ENCODE measurements at regions not wholly inside any gene's neighbourhood (a gene's known extent, or its start where the extent isn't known, plus 50 kb on each side); places are given as distances from the start of the nearest gene placed in this dataset.

- Histone ChIP-seq H3K4me1 (ENCODE audit: insufficient read depth, low read length, poor library complexity, severe bottlenecking) (no peaks in the 10 kb centered on the region), H3F3A (ENCODE audit: low read depth) (no peaks in the 10 kb centered on the region), H3K4me3 (ENCODE audit: low read length, poor library complexity, severe bottlenecking) (no peak overlapping the region), H3K9me3 (ENCODE audit: insufficient read depth, low read depth, low read length) (no peaks in the 10 kb centered on the region), H3K9ac (ENCODE audit: low read depth, low read length, poor library complexity, severe bottlenecking) (no peak overlapping the region), H3K36me3 (ENCODE audit: insufficient read depth, low read length) (no peaks in the 10 kb centered on the region), H3K79me2 (ENCODE audit: insufficient read depth, low read length) (no peaks in the 10 kb centered on the region), H4K20me1 (ENCODE audit: insufficient read depth, low read length, poor library complexity, severe bottlenecking) (no peaks in the 10 kb centered on the region), H3K9me2 (replicated peaks; ENCODE audit: low read depth, low read length) (no peaks in the 10 kb centered on the region), H2AFZ (ENCODE audit: low read length) (no peak overlapping the region), H3K4me2 (ENCODE audit: low read depth, low read length, poor library complexity, severe bottlenecking) (no peak overlapping the region), H3K27me3 (ENCODE audit: insufficient read depth, low read length, poor library complexity, severe bottlenecking) (no peaks in the 10 kb centered on the region)
- no peak for TF ChIP-seq EZH2phosphoT487 (IDR thresholded peaks at IDR 0.05; ENCODE audit: borderline replicate concordance)
- no peak for TF ChIP-seq CTCF (conservative IDR thresholded peaks at IDR 0.05; ENCODE audit: low read length)
Measured at GRCh38 chr13:107531816-107532215, 683.5 kb downstream of the LIG4 start.

- H4K20me1 ChIP-seq (ENCODE audit: insufficient read depth, low read length, poor library complexity, severe bottlenecking) = no peaks in the 10 kb centered on the region
- no peak overlapping the region for H2AFZ ChIP-seq (ENCODE audit: low read length)
- H3K79me2 ChIP-seq (ENCODE audit: insufficient read depth, low read length) = no peaks in the 10 kb centered on the region
- H3K4me2 ChIP-seq (ENCODE audit: low read depth, low read length, poor library complexity, severe bottlenecking) = no peak overlapping the region
- H3K9me2 ChIP-seq (replicated peaks; ENCODE audit: low read depth, low read length) = no peaks in the 10 kb centered on the region
- H3K36me3 ChIP-seq (ENCODE audit: insufficient read depth, low read length) = no peaks in the 10 kb centered on the region
- H3K9ac ChIP-seq (ENCODE audit: low read depth, low read length, poor library complexity, severe bottlenecking) = no peak overlapping the region
- no peaks in the 10 kb centered on the region for H3K27me3 ChIP-seq (ENCODE audit: insufficient read depth, low read length, poor library complexity, severe bottlenecking)
- H3K4me1 ChIP-seq (ENCODE audit: insufficient read depth, low read length, poor library complexity, severe bottlenecking) = no peaks in the 10 kb centered on the region
- no peaks in the 10 kb centered on the region for H3F3A ChIP-seq (ENCODE audit: low read depth)
- H3K9me3 ChIP-seq (ENCODE audit: insufficient read depth, low read depth, low read length) = no peaks in the 10 kb centered on the region
- TF ChIP-seq EZH2phosphoT487 (IDR thresholded peaks at IDR 0.05; ENCODE audit: borderline replicate concordance) (no peak), CTCF (conservative IDR thresholded peaks at IDR 0.05; ENCODE audit: low read length) (no peak)
- H3K4me3 ChIP-seq (ENCODE audit: low read length, poor library complexity, severe bottlenecking) = no peak overlapping the region
Measured at GRCh38 chr13:107531180-107531579, 684.2 kb downstream of the LIG4 start.

GRCh38 chr13:107529035-107529434, 686.3 kb downstream of the LIG4 start:
- Histone ChIP-seq H3K4me3 (ENCODE audit: low read length, poor library complexity, severe bottlenecking) (no peak overlapping the region), H3K9me3 (ENCODE audit: insufficient read depth, low read depth, low read length) (no peaks in the 10 kb centered on the region), H3F3A (ENCODE audit: low read depth) (no peaks in the 10 kb centered on the region), H3K9me2 (replicated peaks; ENCODE audit: low read depth, low read length) (no peaks in the 10 kb centered on the region), H2AFZ (ENCODE audit: low read length) (no peak overlapping the region), H3K9ac (ENCODE audit: low read depth, low read length, poor library complexity, severe bottlenecking) (no peak overlapping the region), H4K20me1 (ENCODE audit: insufficient read depth, low read length, poor library complexity, severe bottlenecking) (no peaks in the 10 kb centered on the region), H3K27me3 (ENCODE audit: insufficient read depth, low read length, poor library complexity, severe bottlenecking) (no peaks in the 10 kb centered on the region), H3K4me2 (ENCODE audit: low read depth, low read length, poor library complexity, severe bottlenecking) (no peak overlapping the region), H3K4me1 (ENCODE audit: insufficient read depth, low read length, poor library complexity, severe bottlenecking) (no peaks in the 10 kb centered on the region), H3K36me3 (ENCODE audit: insufficient read depth, low read length) (no peaks in the 10 kb centered on the region), H3K79me2 (ENCODE audit: insufficient read depth, low read length) (no peaks in the 10 kb centered on the region)
- TF ChIP-seq EZH2phosphoT487 (IDR thresholded peaks at IDR 0.05; ENCODE audit: borderline replicate concordance) = no peak

- no peak overlapping the region for H3K9ac ChIP-seq (ENCODE audit: low read depth, low read length, poor library complexity, severe bottlenecking)
- H3K36me3 ChIP-seq (ENCODE audit: insufficient read depth, low read length) = no peaks in the 10 kb centered on the region
- no peaks in the 10 kb centered on the region for H4K20me1 ChIP-seq (ENCODE audit: insufficient read depth, low read length, poor library complexity, severe bottlenecking)
- H3K79me2 ChIP-seq (ENCODE audit: insufficient read depth, low read length) = no peaks in the 10 kb centered on the region
- no peaks in the 10 kb centered on the region for H3K27me3 ChIP-seq (ENCODE audit: insufficient read depth, low read length, poor library complexity, severe bottlenecking)
- H3K4me2 ChIP-seq (ENCODE audit: low read depth, low read length, poor library complexity, severe bottlenecking) = no peak overlapping the region
- no peak overlapping the region for H2AFZ ChIP-seq (ENCODE audit: low read length)
- no peaks in the 10 kb centered on the region for H3K9me2 ChIP-seq (replicated peaks; ENCODE audit: low read depth, low read length)
- H3K4me3 ChIP-seq (ENCODE audit: low read length, poor library complexity, severe bottlenecking) = no peak overlapping the region
- TF ChIP-seq EZH2phosphoT487 (IDR thresholded peaks at IDR 0.05; ENCODE audit: borderline replicate concordance) (no peak), CTCF (conservative IDR thresholded peaks at IDR 0.05; ENCODE audit: low read length) (no peak)
- H3K9me3 ChIP-seq (ENCODE audit: insufficient read depth, low read depth, low read length) = no peaks in the 10 kb centered on the region
- no peaks in the 10 kb centered on the region for H3K4me1 ChIP-seq (ENCODE audit: insufficient read depth, low read length, poor library complexity, severe bottlenecking)
- no peaks in the 10 kb centered on the region for H3F3A ChIP-seq (ENCODE audit: low read depth)
Measured at GRCh38 chr13:107518780-107519179, 696.6 kb downstream of the LIG4 start.
